ENCODE measurements at regions not wholly inside any gene's neighbourhood (a gene's known extent, or its start where the extent isn't known, plus 50 kb on each side); places are given as distances from the start of the nearest gene placed in this dataset.

GRCh38 chr2:71939588-71940535 lies 207.8 kb downstream of the CYP26B1 start:
- Mint-ChIP-seq H3K4me3 (no peak overlapping the region), H3K4me1 (peaks cover 2% of the 10 kb centered on the region), H3K27ac (no peak overlapping the region), H3K36me3 (ENCODE audit: low read depth) (peaks cover 3% of the 10 kb centered on the region), H3K27me3 (peaks cover 27% of the 10 kb centered on the region)
- DNase-seq (no peak), ATAC-seq (no peak)
- no peaks in the 10 kb centered on the region for H3K9me3 ChIP-seq (ENCODE audit: control insufficient read depth, low read length, poor library complexity, severe bottlenecking)

DNA sequence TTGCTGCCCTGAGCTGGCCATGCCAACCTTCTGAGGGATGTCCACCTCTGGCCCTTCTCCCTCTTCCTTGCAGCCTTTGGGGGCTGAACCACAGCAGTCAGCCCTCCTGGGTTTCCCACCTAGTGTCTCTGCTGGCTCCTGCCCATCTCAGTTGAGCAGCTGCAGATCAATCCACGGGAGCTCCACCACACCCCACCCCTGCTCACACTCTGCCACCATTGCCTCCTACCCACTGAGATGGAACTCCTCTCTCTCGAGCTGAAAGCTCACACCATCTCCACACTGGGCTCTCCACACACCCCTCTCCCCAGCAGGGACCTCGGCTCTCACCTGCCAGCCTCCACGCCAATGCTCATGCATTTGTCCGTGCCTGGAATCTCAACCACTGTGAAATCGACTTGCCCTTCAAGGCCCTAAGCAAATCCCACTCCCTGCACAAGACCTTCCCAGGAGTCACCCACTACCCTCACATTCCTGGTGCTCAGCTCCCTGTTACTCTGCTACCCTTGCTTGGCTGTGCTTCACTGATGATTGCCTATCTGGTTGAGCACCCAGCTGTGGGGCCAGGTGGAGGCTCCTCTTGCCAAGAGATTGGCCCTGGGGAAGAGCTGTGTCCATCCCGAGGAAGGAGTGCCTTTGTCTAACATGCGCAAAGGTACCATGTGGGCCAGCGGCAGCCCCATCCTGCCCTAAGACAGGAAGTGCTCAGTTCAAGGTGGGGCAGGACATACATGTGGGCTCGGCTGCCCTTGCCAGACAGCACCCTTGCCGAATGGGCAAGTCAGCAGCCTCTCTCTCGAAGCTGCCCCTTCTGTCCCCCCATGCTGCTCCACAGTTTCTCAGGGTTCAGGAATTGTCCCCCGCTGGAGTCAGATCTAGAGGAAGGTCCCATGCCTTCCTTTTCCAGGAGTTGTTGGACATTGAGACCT lies 208.7 kb downstream of the CYP26B1 start:
- peaks cover 2% of the 10 kb centered on the region for H3K4me1 Mint-ChIP-seq
- no peak for ATAC-seq
- H3K36me3 Mint-ChIP-seq (ENCODE audit: low read depth), result peaks cover 3% of the 10 kb centered on the region
- no peaks in the 10 kb centered on the region for H3K9me3 ChIP-seq (ENCODE audit: control insufficient read depth, low read length, poor library complexity, severe bottlenecking)
- no peak for DNase-seq
- peak overlapping the region; percentile 39 for H3K4me3 Mint-ChIP-seq
- H3K27me3 Mint-ChIP-seq, result peaks cover 20% of the 10 kb centered on the region
- no peak overlapping the region for H3K27ac Mint-ChIP-seq

- no peaks in the 10 kb centered on the region for H3K9me3 ChIP-seq (ENCODE audit: control insufficient read depth, low read length, poor library complexity, severe bottlenecking)
- Mint-ChIP-seq H3K27ac (no peak overlapping the region), H3K4me3 (no peak overlapping the region), H3K36me3 (ENCODE audit: low read depth) (peaks cover 4% of the 10 kb centered on the region), H3K27me3 (peaks cover 24% of the 10 kb centered on the region), H3K4me1 (peaks cover 2% of the 10 kb centered on the region)
- no peak for DNase-seq
- no peak for ATAC-seq
These were observed 209.6 kb downstream of the CYP26B1 start for GRCh38 chr2:71938108-71938507.

DNA sequence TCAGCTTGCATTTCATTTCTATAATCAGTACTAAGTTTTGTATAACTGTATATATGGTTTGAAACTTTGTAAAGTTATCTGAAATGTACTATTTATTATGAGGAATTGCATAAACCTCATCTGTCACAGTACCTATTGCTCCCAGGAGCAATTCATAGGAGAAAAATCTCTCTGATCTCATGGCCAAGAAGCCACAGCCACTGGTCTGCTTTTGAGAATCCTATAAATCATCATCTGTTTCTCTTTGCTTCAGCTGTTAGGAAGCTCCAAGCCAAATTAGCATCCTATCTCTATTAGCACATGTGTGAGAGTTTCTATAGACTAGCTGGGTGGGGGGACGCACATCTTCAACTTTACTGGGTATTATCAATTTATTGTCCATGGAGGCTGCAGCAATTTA lies 210.3 kb downstream of the CYP26B1 start:
- Mint-ChIP-seq H3K27me3 (peaks cover 25% of the 10 kb centered on the region), H3K4me1 (no peaks in the 10 kb centered on the region), H3K36me3 (ENCODE audit: low read depth) (peaks cover 2% of the 10 kb centered on the region), H3K27ac (no peak overlapping the region), H3K4me3 (no peak overlapping the region)
- DNase-seq (no peak), ATAC-seq (no peak)
- H3K9me3 ChIP-seq (ENCODE audit: control insufficient read depth, low read length, poor library complexity, severe bottlenecking), result no peaks in the 10 kb centered on the region

- no peak overlapping the region for H3K27ac Mint-ChIP-seq
- no peaks in the 10 kb centered on the region for H3K4me1 Mint-ChIP-seq
- H3K36me3 Mint-ChIP-seq (ENCODE audit: low read depth), result peaks cover 2% of the 10 kb centered on the region
- H3K4me3 Mint-ChIP-seq, result no peak overlapping the region
- ATAC-seq (no peak), DNase-seq (no peak)
- H3K9me3 ChIP-seq (ENCODE audit: control insufficient read depth, low read length, poor library complexity, severe bottlenecking), result no peaks in the 10 kb centered on the region
- peaks cover 21% of the 10 kb centered on the region for H3K27me3 Mint-ChIP-seq
These were observed 211.3 kb downstream of the CYP26B1 start for GRCh38 chr2:71936076-71937030.

DNA sequence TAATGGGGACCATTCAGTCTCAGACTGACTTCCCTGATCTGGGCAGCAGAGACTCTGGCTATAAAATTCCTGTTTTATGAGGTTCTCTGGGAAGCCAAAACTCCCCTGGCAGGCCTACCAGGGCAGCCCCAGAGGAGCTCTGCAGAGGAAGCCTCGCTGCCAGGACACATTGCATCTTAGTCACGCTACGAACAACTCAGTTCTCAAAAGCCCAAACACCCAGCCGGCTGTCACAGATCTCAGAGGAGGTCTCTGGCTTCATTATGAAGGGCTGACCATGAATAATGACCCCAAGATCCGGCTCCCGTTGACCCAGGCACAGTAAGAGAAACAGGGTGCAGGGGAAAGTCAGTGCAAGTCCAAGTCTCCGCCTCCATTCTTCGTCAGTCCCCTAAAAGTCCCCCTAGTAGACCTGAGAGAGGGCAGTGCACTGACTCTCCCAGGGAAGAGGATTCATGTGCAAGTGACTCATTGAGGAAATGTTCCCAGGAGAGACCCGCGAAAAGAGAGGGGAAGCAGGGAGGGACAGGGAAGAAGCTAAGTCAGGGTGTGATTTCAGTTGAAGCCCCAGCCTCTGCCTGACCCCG lies 212.3 kb downstream of the CYP26B1 start:
- DNase-seq (no peak), ATAC-seq (no peak)
- no peaks in the 10 kb centered on the region for H3K4me1 Mint-ChIP-seq

GRCh38 chr2:71934595-71935261 lies 212.9 kb downstream of the CYP26B1 start:
- DNase-seq (no peak), ATAC-seq (no peak)
- no peak overlapping the region for H3K27ac Mint-ChIP-seq

More for the DNA sequence above, 212.3 kb downstream of the CYP26B1 start:
- no peak overlapping the region for H3K27ac Mint-ChIP-seq
- H3K36me3 Mint-ChIP-seq (ENCODE audit: low read depth), result peaks cover 2% of the 10 kb centered on the region
- H3K4me3 Mint-ChIP-seq, result no peak overlapping the region
- H3K27me3 Mint-ChIP-seq, result peaks cover 21% of the 10 kb centered on the region
- no peaks in the 10 kb centered on the region for H3K9me3 ChIP-seq (ENCODE audit: control insufficient read depth, low read length, poor library complexity, severe bottlenecking)

GRCh38 chr2:71934320-71934593 lies 213.4 kb downstream of the CYP26B1 start:
- H3K36me3 Mint-ChIP-seq (ENCODE audit: low read depth), result peaks cover 2% of the 10 kb centered on the region
- no peaks in the 10 kb centered on the region for H3K4me1 Mint-ChIP-seq
- H3K27me3 Mint-ChIP-seq, result peaks cover 20% of the 10 kb centered on the region
- no peak overlapping the region for H3K27ac Mint-ChIP-seq
- H3K9me3 ChIP-seq (ENCODE audit: control insufficient read depth, low read length, poor library complexity, severe bottlenecking), result no peaks in the 10 kb centered on the region
- ATAC-seq, result no peak
- no peak overlapping the region for H3K4me3 Mint-ChIP-seq
- DNase-seq, result no peak

More at GRCh38 chr2:71934595-71935261, 212.9 kb downstream of the CYP26B1 start:
- Mint-ChIP-seq H3K27me3 (peaks cover 21% of the 10 kb centered on the region), H3K36me3 (ENCODE audit: low read depth) (peaks cover 2% of the 10 kb centered on the region), H3K4me3 (no peak overlapping the region), H3K4me1 (no peaks in the 10 kb centered on the region)
- no peaks in the 10 kb centered on the region for H3K9me3 ChIP-seq (ENCODE audit: control insufficient read depth, low read length, poor library complexity, severe bottlenecking)

- peaks cover 2% of the 10 kb centered on the region for H3K36me3 Mint-ChIP-seq (ENCODE audit: low read depth)
- no peak for DNase-seq
- H3K27ac Mint-ChIP-seq, result no peak overlapping the region
- H3K4me1 Mint-ChIP-seq, result no peaks in the 10 kb centered on the region
- no peaks in the 10 kb centered on the region for H3K9me3 ChIP-seq (ENCODE audit: control insufficient read depth, low read length, poor library complexity, severe bottlenecking)
- ATAC-seq, result no peak
- no peak overlapping the region for H3K4me3 Mint-ChIP-seq
- peaks cover 14% of the 10 kb centered on the region for H3K27me3 Mint-ChIP-seq
These were observed 214.0 kb downstream of the CYP26B1 start for GRCh38 chr2:71933467-71934319.

GRCh38 chr2:71932780-71933466 lies 214.7 kb downstream of the CYP26B1 start:
- Mint-ChIP-seq H3K4me3 (no peak overlapping the region), H3K27me3 (peaks cover 12% of the 10 kb centered on the region), H3K27ac (no peak overlapping the region), H3K4me1 (no peaks in the 10 kb centered on the region), H3K36me3 (ENCODE audit: low read depth) (peaks cover 2% of the 10 kb centered on the region)
- DNase-seq (no peak), ATAC-seq (no peak)
- no peaks in the 10 kb centered on the region for H3K9me3 ChIP-seq (ENCODE audit: control insufficient read depth, low read length, poor library complexity, severe bottlenecking)
